ENCODE measurements at regions not wholly inside any gene's neighbourhood (a gene's known extent, or its start where the extent isn't known, plus 50 kb on each side); places are given as distances from the start of the nearest gene placed in this dataset.

DNA sequence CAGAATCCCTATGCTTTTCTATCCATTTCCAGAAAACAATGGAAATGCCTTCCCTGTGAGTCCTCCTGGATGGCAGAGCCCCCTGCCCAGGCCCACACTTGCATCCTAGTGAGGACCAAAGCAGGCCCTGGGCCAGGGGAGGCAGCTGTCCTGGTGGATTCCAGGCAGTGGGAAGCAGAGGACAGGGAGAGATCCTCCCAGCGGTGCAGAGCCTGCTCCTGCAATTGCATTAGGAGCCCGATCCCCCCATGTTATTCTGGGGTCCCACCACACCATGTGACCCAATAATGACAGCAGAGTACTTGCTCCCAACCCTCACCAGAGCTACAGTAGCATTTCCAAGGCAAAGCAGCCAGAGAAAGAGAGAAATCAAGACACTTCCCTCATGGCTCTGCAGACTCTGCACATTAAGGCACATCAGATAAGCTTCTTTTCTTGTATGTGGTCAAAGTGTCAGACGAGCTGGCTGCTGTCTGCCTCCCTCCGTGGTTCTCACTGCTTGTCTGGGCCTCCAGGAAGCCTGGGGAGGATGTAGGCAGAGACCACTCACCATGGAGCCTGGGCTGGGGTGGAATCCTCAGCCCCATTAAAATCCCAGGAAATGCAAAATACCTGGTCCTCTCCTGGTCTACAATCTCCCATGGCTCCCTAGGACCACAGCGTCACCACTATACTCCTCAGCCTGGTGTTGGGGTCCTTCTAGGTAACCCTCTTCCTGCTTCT lies 54.9 kb upstream of the RUNX3 start:
- no peak for DNase-seq (ENCODE audit: low spot score)
- Histone ChIP-seq H3K4me1 (ENCODE audit: insufficient read depth, poor library complexity, severe bottlenecking) (peaks cover 5% of the 10 kb centered on the region), H3K27ac (ENCODE audit: poor library complexity, severe bottlenecking) (no peak overlapping the region), H3K9me3 (ENCODE audit: severe bottlenecking) (no peaks in the 10 kb centered on the region), H3K4me3 (ENCODE audit: severe bottlenecking) (no peak overlapping the region), H3K27me3 (ENCODE audit: insufficient read depth, poor library complexity, severe bottlenecking) (no peaks in the 10 kb centered on the region), H3K36me3 (ENCODE audit: low read depth) (no peaks in the 10 kb centered on the region)
- TF ChIP-seq, protein P1, sequence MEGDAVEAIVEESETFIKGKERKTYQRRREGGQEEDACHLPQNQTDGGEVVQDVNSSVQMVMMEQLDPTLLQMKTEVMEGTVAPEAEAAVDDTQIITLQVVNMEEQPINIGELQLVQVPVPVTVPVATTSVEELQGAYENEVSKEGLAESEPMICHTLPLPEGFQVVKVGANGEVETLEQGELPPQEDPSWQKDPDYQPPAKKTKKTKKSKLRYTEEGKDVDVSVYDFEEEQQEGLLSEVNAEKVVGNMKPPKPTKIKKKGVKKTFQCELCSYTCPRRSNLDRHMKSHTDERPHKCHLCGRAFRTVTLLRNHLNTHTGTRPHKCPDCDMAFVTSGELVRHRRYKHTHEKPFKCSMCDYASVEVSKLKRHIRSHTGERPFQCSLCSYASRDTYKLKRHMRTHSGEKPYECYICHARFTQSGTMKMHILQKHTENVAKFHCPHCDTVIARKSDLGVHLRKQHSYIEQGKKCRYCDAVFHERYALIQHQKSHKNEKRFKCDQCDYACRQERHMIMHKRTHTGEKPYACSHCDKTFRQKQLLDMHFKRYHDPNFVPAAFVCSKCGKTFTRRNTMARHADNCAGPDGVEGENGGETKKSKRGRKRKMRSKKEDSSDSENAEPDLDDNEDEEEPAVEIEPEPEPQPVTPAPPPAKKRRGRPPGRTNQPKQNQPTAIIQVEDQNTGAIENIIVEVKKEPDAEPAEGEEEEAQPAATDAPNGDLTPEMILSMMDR (IDR thresholded peaks at IDR 0.05; ENCODE audit: poor library complexity, severe bottlenecking): no peak
- no peak for ATAC-seq (ENCODE audit: low read depth)

DNA sequence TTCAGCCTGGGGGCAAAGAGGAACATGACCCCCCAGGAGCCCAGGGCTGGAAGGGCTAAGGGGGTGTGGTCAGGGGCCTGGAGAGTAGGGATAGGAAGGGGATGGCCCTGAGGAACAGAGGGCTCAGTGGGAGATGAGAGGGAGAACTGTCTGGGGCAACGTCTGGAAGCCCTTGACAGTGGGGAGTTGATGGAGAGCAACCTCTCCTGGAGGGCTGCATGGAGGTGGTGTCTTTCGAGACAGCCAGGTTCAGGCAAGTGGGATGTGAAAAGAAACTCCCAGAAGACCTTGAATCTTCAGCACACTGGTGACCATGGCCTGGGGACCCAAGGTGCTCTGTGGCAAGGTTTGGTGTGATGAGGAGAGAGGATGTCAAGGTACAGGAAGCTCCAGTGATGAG lies 54.2 kb upstream of the RUNX3 start:
- ATAC-seq (ENCODE audit: low read depth): no peak

DNA sequence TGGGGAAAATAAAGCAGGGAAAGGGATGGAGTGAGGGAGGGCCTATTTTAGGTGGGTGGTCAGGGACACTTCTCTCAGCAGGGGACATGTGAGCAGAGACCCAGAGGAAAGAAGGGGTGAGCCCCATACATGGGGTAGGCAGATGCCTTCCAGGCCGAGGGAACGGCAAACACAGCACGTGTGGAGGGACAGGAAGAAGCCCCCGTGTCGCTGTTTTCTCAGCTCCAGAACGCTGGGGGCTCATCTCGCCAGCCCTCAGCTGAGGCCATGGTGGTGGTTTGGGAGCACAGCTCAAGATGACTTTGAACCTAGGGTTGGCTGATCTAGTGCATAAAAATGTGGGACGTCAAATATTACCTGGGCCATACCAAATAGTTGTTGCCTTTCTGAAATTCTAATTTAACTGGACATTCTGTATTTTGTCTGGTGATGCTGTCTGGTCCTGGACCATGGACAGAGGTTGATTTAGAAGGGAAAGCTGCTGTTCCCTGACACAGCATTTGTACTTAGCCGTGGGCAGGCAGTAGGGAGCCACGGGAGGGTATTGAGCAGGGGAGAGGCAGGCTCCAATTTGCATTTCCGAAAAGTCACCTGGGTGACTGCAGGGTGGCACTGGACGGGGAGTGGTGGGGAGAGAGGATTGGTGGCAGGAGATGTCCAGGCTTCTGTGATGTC lies 53.1 kb upstream of the RUNX3 start:
- TF ChIP-seq, protein P1 (IDR thresholded peaks at IDR 0.05; ENCODE audit: poor library complexity, severe bottlenecking): no peak
- no peaks in the 10 kb centered on the region for H3K27me3 ChIP-seq (ENCODE audit: insufficient read depth, poor library complexity, severe bottlenecking)
- no peak for ATAC-seq (ENCODE audit: low read depth)

More for the DNA sequence above, 54.2 kb upstream of the RUNX3 start:
- TF ChIP-seq, protein P1 (IDR thresholded peaks at IDR 0.05; ENCODE audit: poor library complexity, severe bottlenecking): no peak
- H3K4me3 ChIP-seq (ENCODE audit: severe bottlenecking): no peak overlapping the region
- peaks cover 5% of the 10 kb centered on the region for H3K4me1 ChIP-seq (ENCODE audit: insufficient read depth, poor library complexity, severe bottlenecking)
- H3K27ac ChIP-seq (ENCODE audit: poor library complexity, severe bottlenecking): no peak overlapping the region
- H3K36me3 ChIP-seq (ENCODE audit: low read depth): no peaks in the 10 kb centered on the region
- no peaks in the 10 kb centered on the region for H3K9me3 ChIP-seq (ENCODE audit: severe bottlenecking)
- no peak for DNase-seq (ENCODE audit: low spot score)
- H3K27me3 ChIP-seq (ENCODE audit: insufficient read depth, poor library complexity, severe bottlenecking): no peaks in the 10 kb centered on the region

DNA sequence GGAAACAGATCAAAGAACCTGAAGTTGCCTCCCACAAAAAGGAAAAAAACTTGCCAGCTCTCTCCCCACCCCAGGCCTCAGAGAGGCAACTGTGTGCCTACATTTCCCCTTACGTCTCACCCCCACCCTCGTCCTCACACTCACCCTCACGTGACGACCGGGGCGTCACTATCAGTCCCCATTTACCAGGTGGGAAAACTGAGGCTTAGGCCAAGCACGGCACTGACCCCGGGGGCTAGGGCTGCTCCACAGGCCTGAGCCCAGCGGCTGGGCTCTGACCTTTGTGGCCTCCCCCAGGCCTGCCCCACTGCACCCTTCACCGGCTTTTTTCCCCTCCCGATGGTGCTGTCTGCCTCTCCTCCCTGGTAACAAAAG lies 51.5 kb upstream of the RUNX3 start:
- H3K27me3 ChIP-seq (ENCODE audit: insufficient read depth, poor library complexity, severe bottlenecking): no peaks in the 10 kb centered on the region
- no peaks in the 10 kb centered on the region for H3K36me3 ChIP-seq (ENCODE audit: low read depth)
- H3K4me3 ChIP-seq (ENCODE audit: severe bottlenecking): no peak overlapping the region
- H3K27ac ChIP-seq (ENCODE audit: poor library complexity, severe bottlenecking): no peak overlapping the region
- peaks cover 5% of the 10 kb centered on the region for H3K4me1 ChIP-seq (ENCODE audit: insufficient read depth, poor library complexity, severe bottlenecking)
- no peak for ATAC-seq (ENCODE audit: low read depth)
- H3K9me3 ChIP-seq (ENCODE audit: severe bottlenecking): no peaks in the 10 kb centered on the region
- DNase-seq (ENCODE audit: low spot score): no peak
- TF ChIP-seq, protein P1 (IDR thresholded peaks at IDR 0.05; ENCODE audit: poor library complexity, severe bottlenecking): no peak

More for the DNA sequence above, 53.1 kb upstream of the RUNX3 start:
- no peak for DNase-seq (ENCODE audit: low spot score)
- Histone ChIP-seq H3K9me3 (ENCODE audit: severe bottlenecking) (no peaks in the 10 kb centered on the region), H3K4me3 (ENCODE audit: severe bottlenecking) (no peak overlapping the region), H3K36me3 (ENCODE audit: low read depth) (no peaks in the 10 kb centered on the region), H3K4me1 (ENCODE audit: insufficient read depth, poor library complexity, severe bottlenecking) (peaks cover 5% of the 10 kb centered on the region), H3K27ac (ENCODE audit: poor library complexity, severe bottlenecking) (no peak overlapping the region)

Data from RWPE2 (cell line).